ENCODE measurements at regions not wholly inside any gene's neighbourhood (a gene's known extent, or its start where the extent isn't known, plus 50 kb on each side); places are given as distances from the start of the nearest gene placed in this dataset.

DNA sequence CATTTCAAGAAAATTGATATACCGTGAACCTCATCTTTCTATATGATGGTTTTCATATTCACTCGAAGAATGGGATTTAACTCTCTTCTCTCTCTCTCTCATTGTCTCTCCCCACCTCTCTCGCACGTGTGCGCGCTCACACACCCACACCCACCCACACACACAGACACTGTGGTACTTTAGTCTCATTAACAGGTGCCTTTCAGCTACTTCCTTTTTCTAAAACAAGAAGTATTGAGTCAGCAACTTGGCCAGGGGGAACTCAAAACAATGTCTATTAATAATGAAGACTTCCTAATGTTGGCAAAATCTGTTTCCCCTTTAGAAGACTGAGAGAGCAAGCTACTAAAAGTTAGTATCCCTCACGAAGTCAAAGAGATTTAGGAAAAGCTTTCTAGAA is 150.7 kb downstream of the TMCO5A start:
- H3K9me3 ChIP-seq (ENCODE audit: low read length): no peaks in the 10 kb centered on the region
- no peaks in the 10 kb centered on the region for H3K36me3 ChIP-seq (ENCODE audit: insufficient read depth, low read length)
- H3K9me2 ChIP-seq (ENCODE audit: insufficient read depth, low read length): no peaks in the 10 kb centered on the region
- no peak for TF ChIP-seq CTCF (IDR thresholded peaks at IDR 0.05; ENCODE audit: poor library complexity, severe bottlenecking)
- TF ChIP-seq EZH2 (IDR thresholded peaks at IDR 0.05; ENCODE audit: borderline replicate concordance, insufficient read depth, low read length, poor library complexity, severe bottlenecking): no peak
- no peak for TF ChIP-seq TAF1 (IDR thresholded peaks at IDR 0.05; ENCODE audit: low read depth)
- TF ChIP-seq RAD21 (conservative IDR thresholded peaks at IDR 0.05): no peak
- no peak for TF ChIP-seq MXI1 (conservative IDR thresholded peaks at IDR 0.05; ENCODE audit: poor library complexity, severe bottlenecking)
- TF ChIP-seq, protein P1, sequence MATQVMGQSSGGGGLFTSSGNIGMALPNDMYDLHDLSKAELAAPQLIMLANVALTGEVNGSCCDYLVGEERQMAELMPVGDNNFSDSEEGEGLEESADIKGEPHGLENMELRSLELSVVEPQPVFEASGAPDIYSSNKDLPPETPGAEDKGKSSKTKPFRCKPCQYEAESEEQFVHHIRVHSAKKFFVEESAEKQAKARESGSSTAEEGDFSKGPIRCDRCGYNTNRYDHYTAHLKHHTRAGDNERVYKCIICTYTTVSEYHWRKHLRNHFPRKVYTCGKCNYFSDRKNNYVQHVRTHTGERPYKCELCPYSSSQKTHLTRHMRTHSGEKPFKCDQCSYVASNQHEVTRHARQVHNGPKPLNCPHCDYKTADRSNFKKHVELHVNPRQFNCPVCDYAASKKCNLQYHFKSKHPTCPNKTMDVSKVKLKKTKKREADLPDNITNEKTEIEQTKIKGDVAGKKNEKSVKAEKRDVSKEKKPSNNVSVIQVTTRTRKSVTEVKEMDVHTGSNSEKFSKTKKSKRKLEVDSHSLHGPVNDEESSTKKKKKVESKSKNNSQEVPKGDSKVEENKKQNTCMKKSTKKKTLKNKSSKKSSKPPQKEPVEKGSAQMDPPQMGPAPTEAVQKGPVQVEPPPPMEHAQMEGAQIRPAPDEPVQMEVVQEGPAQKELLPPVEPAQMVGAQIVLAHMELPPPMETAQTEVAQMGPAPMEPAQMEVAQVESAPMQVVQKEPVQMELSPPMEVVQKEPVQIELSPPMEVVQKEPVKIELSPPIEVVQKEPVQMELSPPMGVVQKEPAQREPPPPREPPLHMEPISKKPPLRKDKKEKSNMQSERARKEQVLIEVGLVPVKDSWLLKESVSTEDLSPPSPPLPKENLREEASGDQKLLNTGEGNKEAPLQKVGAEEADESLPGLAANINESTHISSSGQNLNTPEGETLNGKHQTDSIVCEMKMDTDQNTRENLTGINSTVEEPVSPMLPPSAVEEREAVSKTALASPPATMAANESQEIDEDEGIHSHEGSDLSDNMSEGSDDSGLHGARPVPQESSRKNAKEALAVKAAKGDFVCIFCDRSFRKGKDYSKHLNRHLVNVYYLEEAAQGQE (IDR thresholded peaks at IDR 0.05; ENCODE audit: borderline replicate concordance): no peak
- TF ChIP-seq EP300 (conservative IDR thresholded peaks at IDR 0.05; ENCODE audit: poor library complexity, severe bottlenecking): no peak
- no peak overlapping the region for H2AFZ ChIP-seq (ENCODE audit: low read depth, low read length)
- no peaks in the 10 kb centered on the region for H4K20me1 ChIP-seq (ENCODE audit: insufficient read depth)
- H3K27me3 ChIP-seq (ENCODE audit: insufficient read depth, low read depth, low read length): no peaks in the 10 kb centered on the region
- H3K79me2 ChIP-seq (replicated peaks; ENCODE audit: insufficient read depth, low read length): no peaks in the 10 kb centered on the region
- no peak overlapping the region for H3K4me2 ChIP-seq (ENCODE audit: low read length)
- H3K27ac ChIP-seq (ENCODE audit: low read length): no peak overlapping the region
- H3K4me3 ChIP-seq (ENCODE audit: low read length): no peak overlapping the region
- H3F3A ChIP-seq (ENCODE audit: insufficient read depth, low read length, poor library complexity, severe bottlenecking): no peaks in the 10 kb centered on the region
- H3K9ac ChIP-seq (ENCODE audit: low read length): no peak overlapping the region

- Histone ChIP-seq H3F3A (ENCODE audit: insufficient read depth, low read length, poor library complexity, severe bottlenecking) (no peaks in the 10 kb centered on the region), H3K9me2 (ENCODE audit: insufficient read depth, low read length) (no peaks in the 10 kb centered on the region), H3K4me3 (ENCODE audit: low read length) (no peak overlapping the region), H3K9me3 (ENCODE audit: low read length) (no peaks in the 10 kb centered on the region), H3K4me2 (ENCODE audit: low read length) (no peak overlapping the region), H3K27me3 (ENCODE audit: insufficient read depth, low read depth, low read length) (no peaks in the 10 kb centered on the region), H3K79me2 (replicated peaks; ENCODE audit: insufficient read depth, low read length) (no peaks in the 10 kb centered on the region), H2AFZ (ENCODE audit: low read depth, low read length) (no peak overlapping the region), H3K27ac (ENCODE audit: low read length) (no peak overlapping the region), H3K36me3 (ENCODE audit: insufficient read depth, low read length) (no peaks in the 10 kb centered on the region), H3K9ac (ENCODE audit: low read length) (no peak overlapping the region), H4K20me1 (ENCODE audit: insufficient read depth) (no peaks in the 10 kb centered on the region)
- no peak for TF ChIP-seq SMC3 (conservative IDR thresholded peaks at IDR 0.05; ENCODE audit: poor library complexity)
- no peak for TF ChIP-seq CTCF (IDR thresholded peaks at IDR 0.05; ENCODE audit: poor library complexity, severe bottlenecking)
- no peak for TF ChIP-seq RAD21 (conservative IDR thresholded peaks at IDR 0.05)
- TF ChIP-seq MXI1 (conservative IDR thresholded peaks at IDR 0.05; ENCODE audit: poor library complexity, severe bottlenecking): no peak
- no peak for TF ChIP-seq TAF1 (IDR thresholded peaks at IDR 0.05; ENCODE audit: low read depth)
- no peak for TF ChIP-seq POLR2AphosphoS5 (IDR thresholded peaks at IDR 0.05)
- TF ChIP-seq EP300 (conservative IDR thresholded peaks at IDR 0.05; ENCODE audit: poor library complexity, severe bottlenecking): no peak
- TF ChIP-seq, protein P1 (IDR thresholded peaks at IDR 0.05; ENCODE audit: borderline replicate concordance): no peak
- no peak for TF ChIP-seq EZH2 (IDR thresholded peaks at IDR 0.05; ENCODE audit: borderline replicate concordance, insufficient read depth, low read length, poor library complexity, severe bottlenecking)
Measured at GRCh38 chr15:38085931-38086568, 151.6 kb downstream of the TMCO5A start.

Measured in neural cell (in vitro differentiated cells).